Lower leg skin (tissue), 4 donors: ENCODE measurements at regions not wholly inside any gene's neighbourhood (a gene's known extent, or its start where the extent isn't known, plus 50 kb on each side); places are given as distances from the start of the nearest gene placed in this dataset.

Experiments used
- DNase-seq, 2 donors: peaks; one replicate each; pipeline ENCODE4 v3.0.0-alpha.2; 2019; ENCODE audit warnings: low spot score in 2 of 2
- H3K4me3 ChIP-seq: fragments of 200-600 bp; sonication (generic); 2 replicates; pipeline ENCODE4 v1.5.1; 2017; ENCODE audit warnings: mild to moderate bottlenecking, low read depth; ENCODE audit not compliant: poor library complexity, severe bottlenecking
- POLR2A ChIP-seq, 2 donors: fragments of 450-650 bp; IDR thresholded peaks; one replicate each; pipeline ENCODE4 v1.6.1; 2016 to 2017; ENCODE audit warnings: antibody characterized with exemption in 2 of 2, mild to moderate bottlenecking in 1 of 2, moderate library complexity in 1 of 2
- WGBS, 2 donors: methylation state at CpG; one replicate each; pipeline ENCODE4 v1.1.5; 2018; 5-methylcytosine and 5-hydroxymethylcytosine counted together
- intact Hi-C: fragments of 100-400 bp; cut with DNase I; formaldehyde crosslinking; loops from one replicate; pipeline ENCODE4 v1.15.0; 2023; ENCODE audit warnings: low total_unique reads
- TF ChIP-seq, protein P1 (sequence below), 3 donors: fragments of 450-650 bp; IDR thresholded peaks; one replicate each; pipeline ENCODE4 v1.5.1; 2016; ENCODE audit warnings: antibody characterized with exemption in 3 of 3, mild to moderate bottlenecking in 3 of 3, moderate library complexity in 2 of 3

DNA sequence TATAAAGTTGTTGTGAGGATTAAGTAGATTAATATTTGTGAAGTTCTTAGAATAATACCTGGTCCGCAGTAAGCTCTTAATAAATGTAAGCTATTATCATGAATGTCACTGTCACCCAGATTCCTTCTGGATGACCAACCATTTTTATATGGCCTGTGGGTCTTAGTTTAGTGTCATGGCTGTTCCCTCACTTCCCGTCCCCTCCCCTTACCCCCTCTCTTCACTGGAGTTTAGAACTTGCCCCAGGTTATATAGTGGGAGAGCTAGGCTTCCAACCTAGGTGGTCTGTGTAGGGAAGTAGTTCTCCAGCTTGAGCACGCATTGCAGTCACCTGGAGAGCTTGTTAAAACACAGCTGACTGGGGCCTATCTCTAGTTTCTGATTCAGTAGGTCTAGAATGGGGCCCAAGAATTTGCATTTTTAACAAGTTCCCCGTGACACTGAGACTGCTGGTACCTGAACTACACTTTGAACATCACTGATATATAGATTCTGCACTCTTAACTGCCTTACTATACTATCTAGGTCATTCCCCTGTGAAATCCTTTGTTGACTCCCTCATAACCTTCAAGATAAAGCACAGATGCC lies 66.9 kb upstream of the PLAC1 start:
- WGBS, 2 donors: 70 to 95% methylated on average over 4 of the region's 4 CpGs

DNA sequence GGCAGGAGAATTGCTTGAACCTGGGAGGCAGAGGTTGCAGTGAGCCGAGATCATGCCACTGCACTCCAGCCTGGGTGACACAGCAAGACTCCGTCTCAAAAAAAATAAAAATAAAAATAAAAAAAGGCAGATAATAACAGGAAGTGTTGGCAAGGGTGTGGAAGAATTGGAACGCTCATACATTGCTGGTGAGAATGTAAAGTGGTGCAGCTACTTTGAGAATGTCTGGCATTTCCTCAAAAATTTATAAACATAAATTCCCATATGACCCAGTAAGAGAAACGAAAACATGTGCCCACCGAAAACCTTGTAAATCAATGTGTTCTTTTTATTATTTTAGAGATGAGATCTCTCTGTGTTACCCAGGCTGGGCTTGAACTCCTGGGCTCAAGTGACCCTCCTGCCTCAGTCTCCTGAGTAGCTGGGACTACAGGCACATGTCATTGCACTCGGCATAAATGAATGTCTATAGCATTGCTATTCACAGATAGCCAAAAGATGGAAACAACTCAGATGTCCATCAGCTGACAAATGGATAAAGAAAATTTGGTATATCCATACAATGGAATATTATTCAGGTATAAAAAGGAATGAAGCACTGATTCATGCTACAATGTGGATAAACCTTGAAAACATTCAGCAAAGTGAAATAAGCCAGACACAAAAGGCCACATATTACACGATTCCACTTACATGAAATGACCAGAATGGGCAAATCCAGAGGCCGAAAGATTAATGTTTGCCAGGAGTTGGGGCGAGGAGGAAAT lies 63.7 kb upstream of the PLAC1 start:
- no peak overlapping the region for H3K4me3 ChIP-seq
- intact Hi-C loops: no loop called here
- TF ChIP-seq, protein P1, sequence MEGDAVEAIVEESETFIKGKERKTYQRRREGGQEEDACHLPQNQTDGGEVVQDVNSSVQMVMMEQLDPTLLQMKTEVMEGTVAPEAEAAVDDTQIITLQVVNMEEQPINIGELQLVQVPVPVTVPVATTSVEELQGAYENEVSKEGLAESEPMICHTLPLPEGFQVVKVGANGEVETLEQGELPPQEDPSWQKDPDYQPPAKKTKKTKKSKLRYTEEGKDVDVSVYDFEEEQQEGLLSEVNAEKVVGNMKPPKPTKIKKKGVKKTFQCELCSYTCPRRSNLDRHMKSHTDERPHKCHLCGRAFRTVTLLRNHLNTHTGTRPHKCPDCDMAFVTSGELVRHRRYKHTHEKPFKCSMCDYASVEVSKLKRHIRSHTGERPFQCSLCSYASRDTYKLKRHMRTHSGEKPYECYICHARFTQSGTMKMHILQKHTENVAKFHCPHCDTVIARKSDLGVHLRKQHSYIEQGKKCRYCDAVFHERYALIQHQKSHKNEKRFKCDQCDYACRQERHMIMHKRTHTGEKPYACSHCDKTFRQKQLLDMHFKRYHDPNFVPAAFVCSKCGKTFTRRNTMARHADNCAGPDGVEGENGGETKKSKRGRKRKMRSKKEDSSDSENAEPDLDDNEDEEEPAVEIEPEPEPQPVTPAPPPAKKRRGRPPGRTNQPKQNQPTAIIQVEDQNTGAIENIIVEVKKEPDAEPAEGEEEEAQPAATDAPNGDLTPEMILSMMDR (IDR thresholded peaks at IDR 0.05): no peak
- no peak for TF ChIP-seq POLR2A (IDR thresholded peaks at IDR 0.05)
- DNase-seq: no peak
- WGBS, 2 donors: 80 to 83% methylated on average over 9 of the region's 9 CpGs

More for the DNA sequence above, 66.9 kb upstream of the PLAC1 start:
- H3K4me3 ChIP-seq: no peak overlapping the region
- no peak for DNase-seq
- TF ChIP-seq POLR2A (IDR thresholded peaks at IDR 0.05): no peak
- TF ChIP-seq, protein P1 (IDR thresholded peaks at IDR 0.05): no peak
- intact Hi-C loops: no loop called here

DNA sequence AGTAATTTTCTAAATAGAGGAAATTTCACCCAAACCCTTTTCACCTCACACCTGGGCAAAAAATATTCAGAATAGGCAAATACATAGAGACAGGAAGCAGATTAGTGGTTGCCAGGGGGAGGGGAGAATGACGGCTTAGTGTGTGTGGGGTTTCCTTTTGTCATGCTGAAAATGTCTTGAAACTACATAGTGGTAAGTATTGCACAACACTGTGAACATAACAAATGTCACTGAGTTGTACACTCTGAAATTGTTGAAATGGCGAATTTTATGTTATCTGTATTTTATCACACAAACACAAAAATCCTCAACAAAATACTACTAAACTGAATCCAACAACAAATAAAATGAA lies 60.7 kb upstream of the PLAC1 start:
- TF ChIP-seq POLR2A (IDR thresholded peaks at IDR 0.05): no peak
- TF ChIP-seq, protein P1 (IDR thresholded peaks at IDR 0.05): no peak
- intact Hi-C loops: no loop called here
- WGBS, 2 donors: 64 to 78% methylated on average over 2 of the region's 2 CpGs
- DNase-seq: no peak
- no peak overlapping the region for H3K4me3 ChIP-seq

DNA sequence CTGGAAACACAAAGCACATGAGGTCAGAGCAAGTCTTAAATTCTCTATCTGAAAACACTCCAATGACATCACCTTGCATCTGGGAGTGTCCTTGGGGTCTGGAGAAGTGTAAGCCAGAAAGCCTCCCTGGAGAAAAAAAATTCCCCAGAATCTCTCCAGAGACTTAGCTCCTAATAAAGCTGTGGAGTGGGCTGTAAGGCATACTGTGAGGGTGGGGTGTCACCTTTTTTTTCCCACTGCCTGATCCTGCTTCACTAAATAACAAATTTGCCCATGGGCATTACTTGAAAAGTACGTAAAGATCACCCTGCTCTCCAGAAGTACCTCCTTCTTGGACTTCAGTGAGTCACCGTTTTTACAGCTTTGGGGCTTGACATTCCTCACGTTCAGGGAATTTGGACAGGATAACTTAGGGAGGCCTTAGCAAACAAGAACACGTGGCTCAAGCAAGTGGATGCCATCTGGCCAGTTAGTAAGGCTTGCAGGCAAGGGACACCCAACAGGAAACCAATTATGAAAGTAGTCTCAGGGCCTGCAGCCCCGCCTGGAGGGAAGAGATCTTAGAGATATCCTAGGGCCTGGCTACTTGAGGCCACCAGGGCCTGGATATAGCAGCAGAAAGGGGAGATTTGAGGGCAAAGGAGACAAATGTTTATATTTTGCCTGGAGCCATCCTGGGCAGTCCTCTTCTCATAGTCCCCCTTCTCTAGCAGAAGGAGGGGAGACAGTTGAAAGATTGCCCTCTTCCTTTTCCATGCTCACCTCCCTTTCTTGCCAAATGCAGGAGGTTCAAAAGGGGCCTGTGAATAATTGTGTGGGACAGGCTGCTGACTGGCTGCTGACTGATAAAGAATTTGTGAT lies 60.1 kb upstream of the PLAC1 start:
- H3K4me3 ChIP-seq: no peak overlapping the region
- DNase-seq: peak in 1 of 2 donors; percentile 22
- intact Hi-C loops: no loop called here
- TF ChIP-seq, protein P1 (IDR thresholded peaks at IDR 0.05): no peak
- no peak for TF ChIP-seq POLR2A (IDR thresholded peaks at IDR 0.05)
- WGBS, 2 donors: 38 to 46% methylated on average over 5 of the region's 5 CpGs

DNA sequence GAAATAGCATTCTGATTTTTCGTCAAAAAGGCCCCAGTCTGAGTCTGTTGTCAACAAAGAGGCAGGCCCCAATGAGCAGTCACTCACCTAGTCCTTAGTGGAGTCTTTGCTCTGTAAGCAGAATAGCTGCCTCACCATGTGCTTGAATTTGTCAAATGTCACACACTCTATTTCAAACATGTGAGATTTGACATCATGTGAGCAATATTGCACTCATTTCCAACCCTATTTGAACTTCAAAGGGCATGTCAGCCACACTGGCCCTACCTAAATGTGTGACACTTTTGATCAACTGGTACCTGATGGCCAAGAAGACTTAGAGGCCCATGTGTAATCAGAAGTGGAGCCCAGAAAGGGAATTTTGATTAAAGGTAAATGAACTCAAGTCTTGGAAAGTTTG lies 59.4 kb upstream of the PLAC1 start:
- DNase-seq: no peak
- TF ChIP-seq, protein P1 (IDR thresholded peaks at IDR 0.05): no peak
- no peak for TF ChIP-seq POLR2A (IDR thresholded peaks at IDR 0.05)
- intact Hi-C loops: no loop called here
- WGBS, 2 donors: 86% methylated on average over 1 of the region's 1 CpG; no CpG with 5 or more reads in 1 of the 2 donors
- no peak overlapping the region for H3K4me3 ChIP-seq
